ENCODE measurements at regions not wholly inside any gene's neighbourhood (a gene's known extent, or its start where the extent isn't known, plus 50 kb on each side); places are given as distances from the start of the nearest gene placed in this dataset.
"Not testable (repeated sequence)": the region's sequence is repeated elsewhere in the genome, so short reads cannot be mapped to it uniquely, and the experiment has no call there.

DNA sequence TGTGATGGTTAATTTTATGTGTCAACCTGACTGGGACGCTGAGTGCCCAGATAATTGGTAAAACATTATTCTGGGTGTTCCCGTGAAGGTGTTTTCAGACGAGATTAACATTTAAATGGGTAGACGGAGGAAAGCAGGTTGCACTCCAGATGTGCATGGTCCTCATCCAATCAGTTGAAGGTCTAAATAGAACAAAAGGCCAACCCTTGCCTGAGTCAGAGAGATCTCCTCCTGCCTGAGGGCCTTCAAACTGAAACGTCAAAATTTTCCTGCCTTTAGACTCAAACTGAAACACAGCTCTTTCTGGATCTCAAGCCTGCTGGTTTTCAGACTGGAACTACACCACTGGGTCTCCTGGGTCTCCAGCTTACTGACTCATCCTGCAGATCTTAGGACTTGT is 73.5 kb downstream of the NPIPA8 start:
- DNase-seq (ENCODE audit: low read depth, low spot score); in situ Hi-C loops (cut with HindIII; ENCODE audit: low pct_unique_long_range_greater_than_20kb, low sequenced_read_pairs): not testable (repeated sequence)

DNA sequence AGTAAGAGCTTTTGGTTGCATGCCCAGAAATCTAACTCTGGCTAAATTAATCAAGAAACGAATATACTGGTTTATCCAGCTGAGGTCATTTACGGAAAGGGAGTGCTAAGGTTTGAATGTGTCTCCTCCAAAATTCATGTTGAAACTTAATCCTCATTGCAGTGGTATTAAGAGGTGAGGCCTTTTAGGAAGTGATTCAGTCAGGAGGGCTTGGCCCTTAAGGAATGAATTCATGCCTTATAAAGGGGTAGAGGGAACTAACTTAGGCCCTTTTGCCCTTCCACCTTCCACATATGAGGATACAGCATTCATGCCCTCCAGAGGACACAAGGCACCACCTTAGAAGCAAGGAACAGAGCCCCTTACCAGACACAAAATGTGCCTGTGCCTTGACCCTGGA is 74.7 kb downstream of the NPIPA8 start:
- in situ Hi-C loops (cut with HindIII; ENCODE audit: low pct_unique_long_range_greater_than_20kb, low sequenced_read_pairs); DNase-seq (ENCODE audit: low read depth, low spot score): not testable (repeated sequence)

DNA sequence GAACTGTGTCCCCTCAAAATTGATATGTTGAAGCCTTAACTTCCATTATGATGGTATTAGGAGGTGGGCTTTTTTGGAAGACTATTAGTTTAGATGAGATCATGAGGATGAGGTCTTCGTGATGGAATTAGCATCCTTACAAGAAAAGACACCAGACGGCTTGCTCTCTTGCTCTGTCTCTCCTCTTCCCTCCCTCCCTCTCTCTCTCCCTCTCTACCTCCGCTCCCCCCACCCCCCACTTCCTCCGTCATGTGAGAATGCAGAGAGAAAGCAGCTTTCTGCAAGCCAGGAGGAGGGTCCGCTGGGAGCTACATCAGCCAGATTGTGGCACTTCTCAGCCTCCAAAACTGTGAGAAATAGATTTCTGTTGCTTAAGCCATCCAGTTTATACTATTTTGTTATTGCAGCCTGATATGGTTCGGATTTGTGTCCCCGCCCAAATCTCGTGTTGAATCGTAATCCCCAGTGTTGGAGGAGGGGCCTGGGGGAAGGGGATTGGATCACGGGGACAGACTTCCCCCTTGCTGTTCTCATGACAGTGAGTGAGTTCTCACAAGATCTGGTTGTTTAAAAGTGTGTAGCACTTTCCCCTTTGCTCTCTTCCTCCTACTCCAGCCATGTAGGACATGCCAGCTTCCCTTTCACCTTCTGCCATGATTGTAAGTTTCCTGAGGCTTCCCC is 76.9 kb downstream of the NPIPA8 start:
- DNase-seq (ENCODE audit: low read depth, low spot score); in situ Hi-C loops (cut with HindIII; ENCODE audit: low pct_unique_long_range_greater_than_20kb, low sequenced_read_pairs): not testable (repeated sequence)

DNA sequence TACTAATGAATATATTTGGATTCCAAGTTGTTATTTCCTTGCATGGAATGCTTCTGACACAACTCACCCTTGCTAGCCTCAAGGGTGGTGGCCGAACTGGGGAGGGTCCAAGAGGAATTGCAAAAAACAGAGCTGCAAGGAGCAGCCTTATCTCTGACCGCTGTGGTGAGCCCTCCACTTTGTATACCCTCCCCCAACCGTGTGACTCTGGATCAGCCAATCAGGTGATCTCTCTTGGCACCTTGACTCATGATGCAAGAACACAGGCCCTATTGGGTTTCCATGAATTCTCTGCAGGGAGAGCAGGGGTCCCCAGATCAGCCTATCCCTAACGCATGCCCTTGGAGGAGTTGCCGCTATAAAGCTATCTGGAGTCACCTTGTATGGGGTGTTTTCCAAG is 83.6 kb downstream of the NPIPA8 start:
- DNase-seq (ENCODE audit: low read depth, low spot score); in situ Hi-C loops (cut with HindIII; ENCODE audit: low pct_unique_long_range_greater_than_20kb, low sequenced_read_pairs): not testable (repeated sequence)

DNA sequence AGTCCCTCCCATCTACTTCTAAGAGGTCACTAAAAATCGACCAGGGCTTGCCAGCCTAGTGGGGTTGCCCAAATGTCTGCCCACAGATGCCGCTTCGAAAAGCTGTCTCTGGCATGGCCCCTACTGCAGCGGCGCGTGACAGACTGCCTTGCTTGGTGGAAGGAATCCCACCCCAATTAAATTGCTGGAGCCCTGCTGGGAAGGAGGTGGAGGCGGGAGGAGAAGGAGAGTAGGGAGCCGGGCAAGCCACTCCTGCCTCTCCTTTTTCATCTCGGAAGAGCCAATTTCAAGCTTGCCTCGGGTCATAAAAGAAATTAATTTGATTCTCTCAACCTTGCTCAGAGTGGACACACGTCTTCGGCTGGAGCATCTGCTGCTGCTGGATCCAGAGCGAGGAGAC is 106.0 kb downstream of the NPIPA8 start:
- in situ Hi-C loops (cut with HindIII; ENCODE audit: low pct_unique_long_range_greater_than_20kb, low sequenced_read_pairs); DNase-seq (ENCODE audit: low read depth, low spot score): not testable (repeated sequence)

DNA sequence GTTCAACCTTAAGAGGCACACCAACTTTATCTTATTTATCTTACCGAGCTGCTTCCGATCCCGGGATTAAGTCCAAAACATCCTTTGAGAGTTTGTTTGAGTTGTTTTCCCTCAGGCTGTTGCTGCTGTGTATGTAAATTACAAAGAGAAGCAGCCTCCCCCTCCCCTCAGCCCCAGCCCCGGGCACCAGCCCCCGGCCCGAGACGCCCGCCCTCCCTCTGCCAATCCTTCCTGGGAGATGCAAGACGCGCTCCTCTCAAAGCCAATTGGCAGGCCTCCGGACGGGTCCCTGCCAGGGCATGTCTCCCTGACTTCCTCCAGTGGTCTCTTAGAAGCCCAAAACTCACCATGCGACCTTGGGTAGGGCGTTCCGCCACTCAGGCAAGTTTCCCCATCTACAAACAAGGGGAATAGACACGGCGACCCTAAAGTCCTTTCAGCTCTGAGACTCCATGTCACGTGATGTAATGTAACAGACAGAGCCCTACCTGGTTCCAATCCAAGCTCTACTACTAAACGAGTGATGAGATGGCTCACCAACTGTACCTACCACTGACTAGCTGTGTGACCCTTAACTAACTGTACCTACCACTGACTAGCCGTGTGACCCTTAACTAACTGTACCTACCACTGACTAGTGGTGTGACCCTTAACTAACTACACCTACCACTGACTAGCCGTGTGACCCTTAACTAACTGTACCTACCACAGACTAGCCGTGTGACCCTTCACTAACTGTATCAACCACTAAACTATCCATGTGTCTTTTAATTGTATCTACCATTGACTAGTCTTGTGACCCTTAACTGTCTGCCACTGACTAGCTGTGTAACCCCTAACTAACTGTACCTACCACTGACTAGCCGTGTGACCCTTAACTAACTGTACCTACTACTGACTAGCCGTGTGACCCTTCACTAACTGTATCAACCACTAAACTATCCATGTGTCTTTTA is 114.2 kb downstream of the NPIPA8 start:
- in situ Hi-C loops (cut with HindIII; ENCODE audit: low pct_unique_long_range_greater_than_20kb, low sequenced_read_pairs); DNase-seq (ENCODE audit: low read depth, low spot score): not testable (repeated sequence)

DNA sequence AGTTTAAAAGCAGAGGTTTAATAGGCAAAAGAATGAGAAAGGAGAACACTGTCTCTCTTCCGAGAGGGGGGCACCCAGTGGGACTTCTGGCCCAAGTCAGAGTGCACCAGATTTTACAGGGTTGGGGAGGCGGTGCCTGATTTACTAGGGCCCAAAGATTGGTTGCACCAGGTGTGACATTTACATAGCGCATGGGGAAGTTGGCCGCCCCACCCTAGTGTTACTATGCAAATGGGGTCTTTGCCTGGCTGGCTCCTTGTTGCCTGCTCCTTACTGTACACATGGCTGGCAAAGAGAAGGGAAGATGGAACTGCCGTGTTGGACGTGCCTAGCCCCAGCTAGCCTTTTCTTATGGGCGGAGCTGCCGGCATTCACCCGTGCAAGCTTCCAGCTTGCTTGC is 118.8 kb downstream of the NPIPA8 start:
- in situ Hi-C loops (cut with HindIII; ENCODE audit: low pct_unique_long_range_greater_than_20kb, low sequenced_read_pairs); DNase-seq (ENCODE audit: low read depth, low spot score): not testable (repeated sequence)

DNA sequence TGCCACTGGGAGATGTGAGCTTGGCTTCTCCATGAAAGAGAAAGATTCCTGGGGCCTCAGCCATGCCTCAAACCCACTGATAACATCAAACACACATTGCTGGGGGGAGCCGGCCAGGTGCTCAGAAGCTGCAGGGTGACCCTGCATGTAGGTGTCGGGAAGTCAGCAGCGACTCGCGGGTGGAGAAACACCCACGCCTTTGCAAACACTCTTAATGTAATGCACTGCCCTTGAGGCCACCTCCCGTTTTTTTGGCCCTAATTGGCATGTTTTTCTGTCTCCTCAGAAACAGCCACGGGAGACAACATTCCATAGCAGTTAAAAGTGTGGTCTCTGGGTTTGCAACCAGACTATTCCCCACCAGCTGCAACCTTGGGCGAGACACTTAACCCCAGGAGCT is 119.7 kb downstream of the NPIPA8 start:
- DNase-seq (ENCODE audit: low read depth, low spot score); in situ Hi-C loops (cut with HindIII; ENCODE audit: low pct_unique_long_range_greater_than_20kb, low sequenced_read_pairs): not testable (repeated sequence)

DNA sequence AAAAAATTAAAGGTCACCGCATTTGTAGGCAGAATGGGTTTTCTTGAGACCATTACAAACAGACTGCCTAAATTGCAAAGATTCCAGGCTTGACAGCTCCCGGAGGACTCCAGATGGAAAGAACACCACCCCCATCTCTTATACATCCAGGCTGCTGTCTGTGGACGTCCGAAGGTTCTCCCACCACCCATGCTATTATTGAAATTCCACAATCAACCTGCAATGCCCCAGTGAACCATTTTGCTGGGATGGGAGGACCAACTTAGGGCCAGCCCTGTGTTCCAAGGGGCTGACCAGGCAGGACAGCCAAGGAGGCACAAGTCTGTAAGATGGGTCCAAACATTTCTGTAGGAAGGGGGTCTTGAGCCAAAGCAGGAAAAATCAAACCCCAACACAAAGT is 122.7 kb downstream of the NPIPA8 start:
- DNase-seq (ENCODE audit: low read depth, low spot score); in situ Hi-C loops (cut with HindIII; ENCODE audit: low pct_unique_long_range_greater_than_20kb, low sequenced_read_pairs): not testable (repeated sequence)

DNA sequence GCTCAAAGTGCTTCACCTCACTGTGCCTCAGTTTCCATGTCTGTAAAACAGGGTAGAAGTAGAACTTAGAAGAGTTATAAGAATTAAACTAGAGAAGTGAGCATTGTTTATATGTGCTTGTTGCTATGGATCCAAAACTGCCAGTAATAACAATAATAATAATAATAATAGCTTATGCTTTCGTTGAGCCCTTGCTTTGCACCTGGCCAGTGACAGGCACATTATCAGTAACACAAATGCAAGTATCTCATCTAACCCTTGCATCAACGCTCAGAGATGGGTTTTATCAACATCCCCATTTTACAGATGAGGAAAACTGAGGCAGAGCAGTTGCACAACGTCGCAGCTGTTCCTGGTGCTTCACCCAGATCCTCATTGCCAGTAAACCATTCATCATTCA is 125.0 kb downstream of the NPIPA8 start:
- in situ Hi-C loops (cut with HindIII; ENCODE audit: low pct_unique_long_range_greater_than_20kb, low sequenced_read_pairs); DNase-seq (ENCODE audit: low read depth, low spot score): not testable (repeated sequence)

DNA sequence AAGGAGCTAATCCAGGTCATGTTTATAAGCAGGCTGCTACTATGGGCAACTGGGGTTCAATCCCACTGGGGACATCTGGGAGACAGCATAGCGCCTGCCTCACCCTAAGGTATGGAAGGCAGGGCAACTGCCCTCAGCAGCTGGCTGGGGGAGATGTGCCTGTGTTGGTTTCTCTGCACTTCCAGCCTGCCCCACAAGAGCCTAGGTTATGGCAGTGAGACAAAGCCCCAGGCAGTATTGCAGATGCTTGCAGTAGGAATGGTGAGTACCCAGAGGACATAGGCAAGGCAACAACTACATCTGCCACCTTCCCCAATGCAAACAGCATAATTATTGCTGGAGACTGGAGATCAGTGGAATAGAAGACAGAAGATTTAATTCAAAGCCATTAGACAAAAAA is 131.8 kb downstream of the NPIPA8 start:
- DNase-seq (ENCODE audit: low read depth, low spot score); in situ Hi-C loops (cut with HindIII; ENCODE audit: low pct_unique_long_range_greater_than_20kb, low sequenced_read_pairs): not testable (repeated sequence)

DNA sequence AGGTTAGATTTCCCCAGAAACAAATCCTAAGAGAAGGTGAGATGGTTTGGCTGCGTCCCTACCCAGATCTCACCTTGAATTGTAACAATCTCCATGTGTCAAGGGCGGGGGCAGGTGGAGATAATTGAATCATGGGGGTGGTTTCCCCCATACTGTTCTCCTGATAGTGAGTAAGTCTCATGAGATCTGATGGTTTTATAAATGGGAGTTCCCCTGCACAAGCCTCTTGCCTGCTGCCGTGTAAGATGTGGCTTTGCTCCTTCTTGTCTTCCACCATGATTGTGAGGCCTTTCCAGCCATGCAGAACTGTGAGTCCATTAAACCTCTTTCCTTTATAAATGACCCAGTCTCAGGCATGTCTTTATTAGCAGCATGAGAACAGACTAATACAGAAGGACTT is 132.2 kb downstream of the NPIPA8 start:
- DNase-seq (ENCODE audit: low read depth, low spot score); in situ Hi-C loops (cut with HindIII; ENCODE audit: low pct_unique_long_range_greater_than_20kb, low sequenced_read_pairs): not testable (repeated sequence)

DNA sequence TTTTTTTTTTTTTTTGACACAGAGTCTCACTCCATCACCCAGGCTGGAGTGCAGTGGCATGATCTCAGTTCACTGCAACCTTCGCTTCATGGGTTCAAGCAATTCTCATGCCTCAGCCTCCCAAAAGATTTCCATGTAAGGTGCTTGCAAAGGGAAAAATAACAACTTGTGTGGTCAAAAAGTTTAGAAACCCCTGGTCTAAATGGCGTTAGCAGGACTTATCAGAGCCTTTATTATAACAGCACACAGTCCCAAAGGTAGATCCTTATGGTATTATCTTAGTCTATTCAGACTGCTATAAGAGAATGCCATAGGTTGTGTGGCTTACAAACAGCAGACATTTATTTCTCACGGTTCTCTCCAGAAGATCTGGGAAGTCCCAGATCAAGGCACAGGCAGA is 135.0 kb downstream of the NPIPA8 start:
- in situ Hi-C loops (cut with HindIII; ENCODE audit: low pct_unique_long_range_greater_than_20kb, low sequenced_read_pairs), result not testable (repeated sequence)

DNA sequence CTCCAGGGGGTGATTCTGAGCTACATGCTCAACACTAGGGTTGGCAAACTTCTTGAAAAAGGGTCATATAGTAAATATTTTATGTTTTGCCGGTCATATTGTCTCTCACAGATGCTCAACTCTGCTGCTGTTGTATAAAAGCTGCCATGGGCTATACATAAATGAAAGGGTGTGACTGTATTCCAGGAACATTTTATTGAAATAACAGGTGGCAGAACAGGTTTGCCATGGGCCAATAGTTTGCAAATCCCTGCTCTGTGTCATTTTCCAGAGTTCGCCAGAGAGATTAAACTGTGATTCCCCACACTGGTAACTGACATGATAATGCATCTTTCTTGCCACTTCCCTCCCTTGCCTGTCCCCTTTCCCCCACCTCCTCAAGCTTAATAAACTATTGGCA is 144.1 kb downstream of the NPIPA8 start:
- in situ Hi-C loops (cut with HindIII; ENCODE audit: low pct_unique_long_range_greater_than_20kb, low sequenced_read_pairs); DNase-seq (ENCODE audit: low read depth, low spot score): not testable (repeated sequence)

More for the DNA sequence above, 135.0 kb downstream of the NPIPA8 start:
- DNase-seq (ENCODE audit: low read depth, low spot score), result not testable (repeated sequence)

DNA sequence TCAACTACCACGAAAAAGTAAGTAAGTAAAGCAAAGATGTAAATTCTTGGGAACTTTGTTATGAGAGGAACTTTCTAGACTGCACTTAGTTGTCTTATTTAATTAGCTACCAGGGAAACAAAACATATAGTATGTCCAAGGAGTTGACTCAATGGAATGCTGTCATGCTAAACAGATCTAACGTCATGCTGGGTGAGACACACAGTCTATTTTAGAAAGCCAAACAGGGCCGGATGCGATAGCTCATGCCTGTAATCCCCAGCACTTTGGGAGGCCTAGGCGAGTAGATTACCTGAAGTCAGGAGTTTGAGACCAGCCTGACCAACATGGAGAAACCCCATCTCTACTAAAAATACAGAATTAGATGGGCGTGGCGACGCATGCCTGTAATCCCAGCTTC is 146.4 kb downstream of the NPIPA8 start:
- in situ Hi-C loops (cut with HindIII; ENCODE audit: low pct_unique_long_range_greater_than_20kb, low sequenced_read_pairs); DNase-seq (ENCODE audit: low read depth, low spot score): not testable (repeated sequence)

DNA sequence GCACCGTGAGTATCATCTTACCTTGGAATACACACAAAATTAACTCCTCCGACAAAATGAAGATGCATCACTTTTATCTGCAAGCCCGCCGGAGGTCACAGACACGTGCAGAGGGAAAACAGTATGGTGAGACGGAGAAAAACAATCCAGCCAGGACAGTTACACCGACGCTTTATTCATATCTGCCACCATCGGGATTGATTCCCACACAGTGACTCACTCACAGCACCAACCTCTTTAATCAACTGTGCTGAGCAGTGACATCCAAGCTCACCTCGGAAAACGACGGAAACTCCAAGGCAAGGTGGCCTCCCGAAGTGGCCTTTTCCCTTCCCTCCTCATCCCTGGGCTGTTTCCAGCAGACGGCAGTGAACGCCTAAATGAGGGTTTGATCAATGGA is 151.8 kb downstream of the NPIPA8 start:
- DNase-seq (ENCODE audit: low read depth, low spot score); in situ Hi-C loops (cut with HindIII; ENCODE audit: low pct_unique_long_range_greater_than_20kb, low sequenced_read_pairs): not testable (repeated sequence)

DNA sequence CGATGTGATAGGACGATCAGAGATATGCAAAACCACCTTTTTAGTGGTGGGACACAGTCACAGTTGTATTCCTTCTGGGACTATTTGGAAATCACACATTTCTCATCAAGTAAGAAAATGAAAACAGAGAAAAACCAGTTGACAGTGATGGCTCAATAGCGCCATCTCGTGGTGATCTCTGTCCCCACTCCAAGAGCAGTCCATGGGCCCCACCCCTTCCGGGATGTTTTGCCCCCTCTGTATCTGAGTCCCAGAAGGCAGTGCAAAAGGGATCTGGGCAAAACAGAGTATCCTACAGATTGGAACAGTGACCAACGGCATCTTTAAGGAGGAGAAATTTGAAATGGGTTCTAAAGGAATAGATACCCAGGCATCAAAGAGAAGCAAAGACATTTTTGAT is 155.5 kb downstream of the NPIPA8 start:
- DNase-seq (ENCODE audit: low read depth, low spot score); in situ Hi-C loops (cut with HindIII; ENCODE audit: low pct_unique_long_range_greater_than_20kb, low sequenced_read_pairs): not testable (repeated sequence)

DNA sequence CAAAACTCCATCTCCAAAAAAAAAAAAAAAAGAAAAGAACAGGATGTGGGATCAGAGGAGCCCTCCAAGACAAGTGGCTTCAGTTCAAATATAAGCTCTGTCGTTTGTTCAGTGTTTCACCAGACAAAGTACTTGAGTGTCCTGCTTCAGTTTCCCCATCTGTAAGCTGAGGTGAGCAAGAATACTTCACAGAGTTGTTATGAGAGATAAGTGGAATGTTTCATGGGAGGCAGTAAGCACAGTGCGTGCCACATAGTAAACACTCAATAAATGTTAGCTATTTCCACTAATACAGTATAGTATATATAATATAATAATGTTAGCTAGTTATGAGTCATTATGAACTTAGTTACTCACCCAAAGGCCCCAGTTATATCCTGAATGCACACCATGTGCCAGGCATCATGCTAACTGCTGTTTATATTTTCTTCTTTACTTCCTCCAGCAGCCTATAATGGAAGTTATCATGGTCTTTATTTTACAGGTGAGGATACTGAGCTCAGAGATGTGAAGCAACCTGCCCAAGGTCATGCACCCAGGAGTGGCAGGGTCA is 162.5 kb downstream of the NPIPA8 start:
- in situ Hi-C loops (cut with HindIII; ENCODE audit: low pct_unique_long_range_greater_than_20kb, low sequenced_read_pairs), result not testable (repeated sequence)
- DNase-seq (ENCODE audit: low read depth, low spot score), result peak; percentile 44
